Lower leg skin (tissue), 3 donors: ENCODE measurements at regions not wholly inside any gene's neighbourhood (a gene's known extent, or its start where the extent isn't known, plus 50 kb on each side); places are given as distances from the start of the nearest gene placed in this dataset.
"Not testable (repeated sequence)": the region's sequence is repeated elsewhere in the genome, so short reads cannot be mapped to it uniquely, and the experiment has no call there.

Experiments
- CTCF ChIP-seq, 3 donors: fragments of 450-650 bp; IDR thresholded peaks; one replicate each; pipeline ENCODE4 v1.5.1; 2016; ENCODE audit warnings: antibody characterized with exemption in 3 of 3, mild to moderate bottlenecking in 3 of 3, moderate library complexity in 2 of 3
- POLR2A ChIP-seq, 2 donors: fragments of 450-650 bp; IDR thresholded peaks; one replicate each; pipeline ENCODE4 v1.6.1; 2016 to 2017; ENCODE audit warnings: antibody characterized with exemption in 2 of 2, mild to moderate bottlenecking in 1 of 2, moderate library complexity in 1 of 2

GRCh38 chr15:83335542-83335941 lies 51.1 kb upstream of the BNC1 start:
- TF ChIP-seq CTCF, POLR2A (IDR thresholded peaks at IDR 0.05): not testable (repeated sequence)
